MM.1S (cell line): ENCODE measurements at regions not wholly inside any gene's neighbourhood (a gene's known extent, or its start where the extent isn't known, plus 50 kb on each side); places are given as distances from the start of the nearest gene placed in this dataset.

Experiments
- EZH2 ChIP-seq: fragments of 300-600 bp; sonication (generic); optimal IDR thresholded peaks from 2 replicates; pipeline ENCODE3; 2017; ENCODE audit warnings: low read depth, mild to moderate bottlenecking, antibody characterized with exemption, low read length, mixed read lengths
- EZH2phosphoT487 ChIP-seq: fragments of 300-600 bp; sonication (generic); IDR thresholded peaks from 2 replicates; pipeline ENCODE4 v1.6.1; 2018; ENCODE audit warnings: antibody characterized with exemption, low read length
- TF ChIP-seq, protein P1 (sequence below): fragments of 300-600 bp; sonication (generic); IDR thresholded peaks from 2 replicates; pipeline ENCODE4 v1.5.1; 2016; ENCODE audit warnings: antibody characterized with exemption, low read length, mixed read lengths

DNA sequence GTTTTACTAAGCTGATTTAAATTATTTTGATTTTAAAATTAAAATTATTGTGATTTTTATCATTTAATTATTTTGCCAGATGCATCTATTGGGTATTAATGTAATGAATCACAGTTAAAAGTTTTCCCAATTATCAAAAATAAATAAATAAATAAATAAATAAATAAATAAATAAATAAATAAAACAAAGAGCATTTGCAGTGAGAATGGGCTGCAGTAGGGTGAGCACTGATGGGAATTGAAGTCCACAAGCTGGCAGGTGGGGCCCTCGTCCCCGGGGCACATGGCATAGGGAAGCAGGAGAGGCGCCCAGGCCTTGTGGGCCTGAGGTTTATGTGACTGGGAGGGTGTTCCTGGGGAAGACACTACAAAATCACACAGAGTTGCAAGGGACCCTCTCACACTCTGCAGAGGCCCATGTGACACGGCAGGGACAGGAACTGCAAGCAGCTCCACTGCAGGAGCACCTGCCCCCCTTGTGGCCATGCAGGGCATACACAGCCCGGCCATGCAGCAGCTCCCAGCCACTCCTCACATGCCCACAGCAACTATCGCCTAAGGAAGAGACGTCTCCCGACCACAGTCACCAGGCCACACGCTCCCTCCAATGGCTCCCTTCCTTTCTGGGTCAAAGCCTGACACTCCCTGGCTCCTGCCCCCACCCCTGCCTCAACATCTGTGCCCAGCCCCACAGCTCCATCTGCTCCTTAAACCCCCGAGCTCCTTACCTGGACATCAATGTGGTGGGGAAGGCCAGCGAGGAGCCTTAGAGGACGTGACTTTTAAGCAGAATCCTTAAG is 256.3 kb upstream of the SFSWAP start:
- TF ChIP-seq EZH2, result no peak
- TF ChIP-seq, protein P1, sequence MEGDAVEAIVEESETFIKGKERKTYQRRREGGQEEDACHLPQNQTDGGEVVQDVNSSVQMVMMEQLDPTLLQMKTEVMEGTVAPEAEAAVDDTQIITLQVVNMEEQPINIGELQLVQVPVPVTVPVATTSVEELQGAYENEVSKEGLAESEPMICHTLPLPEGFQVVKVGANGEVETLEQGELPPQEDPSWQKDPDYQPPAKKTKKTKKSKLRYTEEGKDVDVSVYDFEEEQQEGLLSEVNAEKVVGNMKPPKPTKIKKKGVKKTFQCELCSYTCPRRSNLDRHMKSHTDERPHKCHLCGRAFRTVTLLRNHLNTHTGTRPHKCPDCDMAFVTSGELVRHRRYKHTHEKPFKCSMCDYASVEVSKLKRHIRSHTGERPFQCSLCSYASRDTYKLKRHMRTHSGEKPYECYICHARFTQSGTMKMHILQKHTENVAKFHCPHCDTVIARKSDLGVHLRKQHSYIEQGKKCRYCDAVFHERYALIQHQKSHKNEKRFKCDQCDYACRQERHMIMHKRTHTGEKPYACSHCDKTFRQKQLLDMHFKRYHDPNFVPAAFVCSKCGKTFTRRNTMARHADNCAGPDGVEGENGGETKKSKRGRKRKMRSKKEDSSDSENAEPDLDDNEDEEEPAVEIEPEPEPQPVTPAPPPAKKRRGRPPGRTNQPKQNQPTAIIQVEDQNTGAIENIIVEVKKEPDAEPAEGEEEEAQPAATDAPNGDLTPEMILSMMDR, result peak; percentile 19
- TF ChIP-seq EZH2phosphoT487, result no peak
